ENCODE measurements at regions not wholly inside any gene's neighbourhood (a gene's known extent, or its start where the extent isn't known, plus 50 kb on each side); places are given as distances from the start of the nearest gene placed in this dataset.

DNA sequence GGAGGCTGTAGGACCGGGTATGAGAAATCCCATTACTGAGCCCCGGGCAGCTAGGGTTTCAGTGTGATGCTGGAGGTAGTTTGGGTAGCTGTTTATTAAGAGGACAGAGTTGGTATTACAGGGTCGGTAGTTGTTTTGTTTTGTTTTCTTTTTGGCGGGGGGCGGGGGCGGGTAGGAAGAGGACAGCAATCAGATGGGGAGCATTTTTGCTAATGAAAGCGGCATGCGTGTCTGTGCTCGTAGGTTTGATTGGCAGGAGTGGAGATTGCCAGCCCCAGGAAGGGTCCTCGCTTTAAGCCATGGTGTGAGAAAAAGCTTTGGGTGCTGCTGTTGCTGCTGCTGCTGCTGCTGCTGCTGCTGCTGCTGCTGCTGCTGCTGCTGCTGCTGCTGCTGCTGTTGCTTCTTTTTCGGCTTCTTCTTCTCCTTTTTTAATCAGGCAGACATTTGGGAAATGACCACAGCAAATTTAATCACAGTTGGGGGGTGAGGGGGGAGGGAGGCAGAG, 498.5 kb upstream of the ZFHX3 start:
- intact Hi-C loops (cut with DNase I) = no loop called here
- DNase-seq = no peak
- no peak for ATAC-seq (ENCODE audit: poor library complexity)

DNA sequence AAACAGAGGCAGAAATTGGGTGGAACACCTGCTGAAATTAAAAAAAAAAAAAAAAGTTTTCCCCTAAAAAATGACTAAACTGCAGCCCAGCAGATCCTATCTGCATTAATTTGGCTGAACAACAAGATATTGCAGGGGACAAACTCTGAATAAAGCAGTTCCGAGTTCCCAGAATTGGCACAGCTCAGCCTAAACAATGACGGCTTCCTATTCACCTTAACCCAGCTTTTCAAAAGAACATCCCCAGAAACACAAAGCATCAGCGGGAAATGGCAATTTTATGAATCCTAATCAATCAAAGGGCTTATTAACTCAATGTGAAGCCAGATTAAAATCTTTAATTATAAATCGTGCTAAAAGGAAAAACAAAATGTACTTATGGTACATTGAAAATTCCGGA, 497.8 kb upstream of the ZFHX3 start:
- DNase-seq = no peak
- no peak for ATAC-seq (ENCODE audit: poor library complexity)
- intact Hi-C loops (cut with DNase I) = no loop called here

DNA sequence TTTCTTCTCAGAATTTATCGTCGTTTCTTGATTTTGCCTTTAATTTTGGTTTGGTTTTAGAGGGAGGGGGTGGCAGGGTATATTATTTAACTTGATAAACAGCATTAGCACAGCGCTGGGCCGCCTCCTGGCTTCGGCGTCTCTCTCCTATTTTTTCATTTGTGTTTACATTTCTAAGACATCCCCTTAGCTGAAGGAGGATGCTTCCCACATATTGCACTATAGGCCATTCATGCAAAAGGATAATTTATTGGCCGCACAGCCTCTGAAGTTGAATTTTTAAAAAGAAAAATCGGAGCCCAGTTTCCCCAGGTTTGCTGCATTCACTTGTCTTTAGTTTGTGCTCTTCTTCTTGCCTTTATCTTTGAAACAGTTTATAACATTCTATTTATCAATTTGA, 497.4 kb upstream of the ZFHX3 start:
- intact Hi-C loops (cut with DNase I) = no loop called here
- no peak for DNase-seq
- ATAC-seq (ENCODE audit: poor library complexity) = no peak

DNA sequence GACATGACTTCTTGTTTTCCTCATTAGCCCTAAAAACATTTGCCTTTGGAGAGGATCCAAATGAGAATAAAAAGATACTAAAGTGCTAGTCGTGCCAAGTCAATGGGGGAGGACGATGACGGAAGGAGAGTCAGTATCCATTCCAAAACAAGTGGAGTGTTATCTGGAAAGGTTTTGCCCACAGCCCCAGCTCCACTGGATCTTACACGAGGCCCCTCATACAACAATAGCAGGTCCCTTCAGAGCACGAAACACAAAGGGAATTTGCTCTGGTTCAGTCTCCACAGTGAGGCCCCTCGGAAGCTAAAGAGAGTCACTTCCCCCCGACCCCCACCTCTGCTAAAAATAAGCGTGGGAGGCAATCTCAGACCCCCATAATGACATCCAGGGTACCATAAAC, 496.9 kb upstream of the ZFHX3 start:
- no peak for DNase-seq
- intact Hi-C loops (cut with DNase I) = no loop called here

DNA sequence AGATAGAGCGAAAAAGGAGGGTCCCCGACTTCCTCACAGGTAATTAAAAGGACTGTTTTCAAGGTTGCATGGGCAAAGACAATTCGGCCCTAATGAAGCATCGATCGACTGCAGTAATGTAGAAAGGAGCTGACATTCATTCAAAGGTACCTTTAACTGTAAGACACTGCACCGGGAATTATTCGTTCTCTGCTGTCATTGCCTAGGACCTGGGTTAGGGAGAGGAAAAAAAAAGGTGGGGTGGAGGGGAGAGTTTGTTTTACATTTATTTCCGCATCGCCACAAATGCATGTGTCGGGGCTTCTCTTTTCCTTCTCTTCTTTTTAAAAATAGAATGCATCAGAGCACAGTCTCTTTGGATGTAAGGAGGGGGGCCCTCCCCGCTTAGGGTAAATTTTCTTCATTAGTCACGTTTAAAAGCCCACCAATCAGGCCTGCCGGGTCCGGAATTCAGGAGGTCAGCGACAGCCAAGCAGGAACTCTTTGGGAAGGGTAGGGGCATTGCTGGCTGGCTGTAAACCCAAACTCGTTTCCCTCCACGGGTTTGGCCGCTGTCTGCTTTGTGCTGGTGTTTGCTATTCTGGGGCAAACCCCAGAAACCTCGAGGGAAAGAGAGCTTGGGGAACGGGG, 496.2 kb upstream of the ZFHX3 start:
- no peak for DNase-seq
- intact Hi-C loops (cut with DNase I) = no loop called here
- no peak for ATAC-seq (ENCODE audit: poor library complexity)

More for the DNA sequence above, 496.9 kb upstream of the ZFHX3 start:
- ATAC-seq (ENCODE audit: poor library complexity) = no peak

DNA sequence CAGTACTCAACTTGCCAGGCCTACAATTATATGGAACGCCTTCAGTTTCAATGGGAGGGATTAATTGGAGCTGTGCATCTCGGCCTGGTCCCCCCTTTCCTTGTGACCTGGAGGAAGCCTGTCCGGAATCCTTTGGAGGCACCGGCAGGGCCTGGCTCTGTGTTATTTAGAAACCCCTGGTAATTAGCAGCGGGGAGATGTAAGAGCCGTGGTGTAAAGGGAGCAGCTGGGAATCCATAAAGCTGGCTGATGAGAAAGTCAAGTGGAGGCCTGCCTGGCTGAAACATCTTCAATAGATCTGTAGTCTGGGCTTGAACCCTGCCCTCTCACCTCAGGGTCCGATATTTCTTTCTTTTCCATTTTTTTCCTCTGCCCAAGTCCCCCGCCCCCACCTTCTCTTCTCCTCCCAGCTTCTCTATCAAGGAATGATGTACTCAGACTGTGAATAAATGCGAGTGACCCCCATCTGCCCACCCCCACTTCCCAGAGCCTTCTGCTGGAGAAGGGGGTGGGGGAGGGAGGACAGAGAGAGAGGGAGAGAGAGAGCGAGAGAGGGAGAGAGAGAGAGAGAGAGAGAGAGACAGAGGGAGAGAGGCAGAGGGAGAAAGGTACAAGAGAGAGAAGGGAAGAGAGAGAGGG, 495.5 kb upstream of the ZFHX3 start:
- ATAC-seq (ENCODE audit: poor library complexity) = no peak
- no peak for DNase-seq
- intact Hi-C loops (cut with DNase I) = no loop called here

DNA sequence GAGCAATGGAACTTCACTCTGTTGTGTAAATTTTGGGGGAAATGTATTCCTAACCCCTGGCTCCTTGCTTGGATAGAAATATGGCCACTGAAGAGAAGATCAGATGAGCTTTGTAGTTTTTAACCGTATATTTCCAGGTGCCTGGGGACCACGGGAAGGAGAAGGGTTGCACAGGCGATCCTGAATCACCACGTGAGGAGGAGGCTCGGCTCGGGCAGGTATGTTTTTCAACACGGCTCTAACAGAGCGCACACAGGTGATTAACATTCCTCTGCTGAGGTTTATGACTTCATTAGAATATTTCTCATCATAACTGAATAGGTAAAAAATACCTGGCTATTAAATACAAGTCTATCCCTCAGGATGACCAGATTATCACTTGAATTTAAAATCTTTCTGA, 495.0 kb upstream of the ZFHX3 start:
- intact Hi-C loops (cut with DNase I) = no loop called here
- no peak for ATAC-seq (ENCODE audit: poor library complexity)
- no peak for DNase-seq

DNA sequence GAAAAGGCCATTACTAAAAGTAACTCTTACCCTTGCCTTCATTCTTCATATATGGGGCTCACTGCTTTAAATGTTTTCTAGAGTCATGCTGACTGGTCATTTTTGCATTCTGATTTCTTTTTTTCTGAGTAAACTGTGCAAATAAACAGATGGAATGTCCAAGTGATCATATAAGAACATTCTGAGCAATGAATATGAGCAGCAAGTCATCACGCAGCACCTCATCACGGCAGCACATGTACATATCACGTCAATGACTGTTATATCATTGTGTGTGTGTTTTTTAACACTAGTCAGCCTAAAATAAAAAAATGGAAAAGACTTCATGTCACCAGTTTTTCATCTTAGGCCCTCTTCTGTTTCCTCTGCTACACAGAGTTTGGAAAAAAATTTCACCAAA, 490.0 kb upstream of the ZFHX3 start:
- intact Hi-C loops (cut with DNase I) = no loop called here
- ATAC-seq (ENCODE audit: poor library complexity) = no peak
- no peak for DNase-seq

DNA sequence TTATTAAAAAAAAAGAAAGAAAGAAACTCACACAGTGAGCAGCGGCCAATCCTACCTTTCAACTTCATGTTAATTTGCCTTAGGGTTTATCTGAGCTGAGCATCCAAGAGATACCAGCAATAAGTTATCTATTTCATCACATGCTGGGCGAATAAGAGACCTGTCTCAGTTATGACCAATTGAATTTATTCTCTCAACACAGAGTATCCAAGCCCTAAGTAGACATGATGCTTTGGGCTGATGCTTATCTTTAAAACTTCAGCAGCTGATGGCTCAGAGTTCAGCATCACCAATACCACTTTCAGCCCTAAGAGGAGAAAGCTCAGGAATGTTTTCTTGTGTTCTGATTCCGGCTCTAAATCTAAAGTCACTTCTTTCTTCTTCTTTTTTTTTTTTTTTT, 489.0 kb upstream of the ZFHX3 start:
- DNase-seq (no peak), ATAC-seq (ENCODE audit: poor library complexity) (no peak)
- intact Hi-C loops (cut with DNase I) = no loop called here

DNA sequence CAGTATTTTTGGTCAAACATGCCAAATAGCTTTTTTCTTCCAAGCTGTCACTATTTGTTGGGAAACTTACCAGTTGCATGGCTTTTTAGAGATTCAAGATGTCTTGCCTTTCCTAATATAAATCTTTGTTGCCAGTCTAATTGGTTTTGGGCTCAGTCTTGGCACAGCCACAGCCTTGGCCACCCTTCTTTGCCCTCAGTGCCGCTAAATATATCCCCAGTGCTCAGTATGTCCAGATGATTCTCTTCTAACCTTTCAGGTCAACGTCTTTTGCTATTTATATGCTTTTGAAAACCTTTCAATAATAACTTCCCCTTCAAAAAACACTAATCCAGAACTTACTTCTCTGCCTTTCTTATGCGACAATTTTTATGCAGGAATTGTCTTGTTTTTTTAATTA, 483.1 kb upstream of the ZFHX3 start:
- DNase-seq = no peak
- ATAC-seq (ENCODE audit: poor library complexity) = peak; percentile 90
- intact Hi-C loops (cut with DNase I) = no loop called here

DNA sequence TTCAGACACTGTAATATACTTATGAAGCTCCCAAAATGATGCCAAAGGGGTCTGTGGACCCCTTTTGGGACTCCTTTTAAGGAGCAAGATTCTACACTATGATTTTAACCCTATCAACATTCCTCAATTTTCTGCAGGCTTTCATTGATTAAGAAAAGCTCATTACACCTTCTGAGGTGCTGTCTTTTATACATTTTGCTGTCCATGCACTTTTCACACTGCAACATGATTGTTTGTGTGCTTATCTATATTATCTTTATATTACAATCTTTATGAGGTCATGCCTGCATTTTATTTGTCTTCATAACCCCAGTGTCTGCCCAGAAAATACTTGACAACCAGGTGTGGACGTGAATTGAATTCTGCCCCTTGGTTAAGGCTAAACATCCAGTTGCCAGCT, 482.6 kb upstream of the ZFHX3 start:
- DNase-seq (no peak), ATAC-seq (ENCODE audit: poor library complexity) (no peak)
- intact Hi-C loops (cut with DNase I) = no loop called here

DNA sequence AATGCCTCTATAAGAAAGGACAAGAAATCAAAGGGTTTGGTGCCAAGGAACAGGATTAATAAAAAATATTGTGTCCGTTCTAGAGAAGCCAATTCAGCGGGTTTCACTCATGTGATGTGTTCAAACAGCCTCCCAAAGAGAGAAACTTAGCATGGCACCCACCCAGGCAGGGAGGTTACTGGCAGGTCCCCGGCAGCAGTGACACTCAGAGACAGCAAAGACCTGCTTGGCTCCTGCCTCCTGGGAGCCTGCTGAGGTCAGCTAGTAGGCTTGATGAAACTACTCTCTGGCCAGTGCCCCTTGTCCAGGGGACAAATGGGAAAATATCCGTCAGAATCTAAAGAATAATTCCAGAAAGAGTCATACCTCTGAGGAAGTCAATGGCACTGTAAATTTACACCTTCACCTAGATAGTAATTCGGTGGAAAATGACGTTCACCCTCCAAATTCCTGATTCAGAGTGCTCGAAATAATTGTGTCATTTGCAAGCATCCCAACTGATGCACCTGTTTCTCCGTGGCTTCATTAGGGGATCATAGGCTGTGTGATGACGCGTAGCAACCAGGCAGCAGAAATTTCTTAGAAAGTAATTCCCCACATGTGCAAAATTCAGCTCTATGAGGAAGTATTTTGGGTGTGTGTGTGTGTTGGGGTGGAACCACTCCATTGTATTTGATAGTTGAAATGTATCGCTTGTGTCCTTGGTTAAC, 481.5 kb upstream of the ZFHX3 start:
- ATAC-seq (ENCODE audit: poor library complexity) (no peak), DNase-seq (no peak)
- intact Hi-C loops (cut with DNase I) = no loop called here

DNA sequence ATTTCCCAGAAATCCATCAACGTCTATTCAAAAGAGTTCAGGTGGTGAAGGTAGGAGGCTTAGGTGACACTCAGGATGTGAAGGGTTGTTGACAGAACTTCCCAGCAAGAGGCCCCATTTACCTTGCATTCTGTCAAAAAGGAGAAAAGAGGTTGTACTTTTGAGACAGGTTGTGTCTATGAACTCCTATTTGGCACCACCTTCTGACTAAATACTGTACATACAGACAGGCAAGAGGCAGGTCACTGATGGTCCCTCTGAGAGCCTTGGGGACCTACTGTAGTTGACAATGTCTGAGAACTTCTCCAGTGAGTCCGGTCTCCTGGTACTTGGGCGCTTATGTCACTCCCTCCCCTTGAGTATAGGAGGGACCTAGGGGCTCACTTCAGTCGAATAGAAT, 479.3 kb upstream of the ZFHX3 start:
- no peak for ATAC-seq (ENCODE audit: poor library complexity)
- no peak for DNase-seq
- intact Hi-C loops (cut with DNase I) = no loop called here

DNA sequence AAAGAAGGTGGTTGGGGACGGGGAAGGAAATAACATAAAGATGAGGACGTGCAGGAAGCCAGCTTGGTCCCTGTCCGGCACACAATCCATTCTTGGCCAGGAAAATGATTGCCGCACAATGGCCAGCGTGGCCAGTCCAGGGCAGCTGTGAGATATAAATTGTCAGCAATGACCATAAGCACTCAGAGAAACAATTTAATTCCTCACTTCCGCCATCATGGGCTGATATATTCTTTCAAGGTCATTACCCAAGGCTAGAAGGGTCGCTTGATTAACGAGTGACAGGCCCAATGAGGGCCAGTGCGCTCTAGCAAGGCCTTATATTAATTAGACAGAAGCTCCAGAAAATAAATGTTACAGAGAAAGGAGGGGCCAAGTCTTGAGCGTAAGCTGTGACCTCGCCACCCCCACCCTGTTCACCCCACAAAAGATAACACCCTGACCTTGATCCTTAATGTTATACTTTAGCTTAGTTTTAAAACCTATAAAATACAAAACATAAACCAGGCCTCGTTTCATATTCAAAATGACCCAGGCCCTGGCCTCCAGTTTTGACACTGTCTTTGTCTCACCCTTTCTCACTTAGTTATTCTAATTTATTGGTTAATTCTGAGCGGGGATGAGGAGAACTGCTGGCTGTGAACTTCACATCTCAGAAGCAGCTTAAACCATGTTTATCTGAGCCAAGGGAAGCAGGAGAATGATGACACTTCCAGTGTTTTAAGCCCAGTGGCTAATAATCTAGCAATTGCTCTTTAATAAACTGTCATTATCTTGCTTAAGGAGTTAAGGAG, 478.3 kb upstream of the ZFHX3 start:
- intact Hi-C loops (cut with DNase I) = no loop called here
- ATAC-seq (ENCODE audit: poor library complexity) (no peak), DNase-seq (no peak)

DNA sequence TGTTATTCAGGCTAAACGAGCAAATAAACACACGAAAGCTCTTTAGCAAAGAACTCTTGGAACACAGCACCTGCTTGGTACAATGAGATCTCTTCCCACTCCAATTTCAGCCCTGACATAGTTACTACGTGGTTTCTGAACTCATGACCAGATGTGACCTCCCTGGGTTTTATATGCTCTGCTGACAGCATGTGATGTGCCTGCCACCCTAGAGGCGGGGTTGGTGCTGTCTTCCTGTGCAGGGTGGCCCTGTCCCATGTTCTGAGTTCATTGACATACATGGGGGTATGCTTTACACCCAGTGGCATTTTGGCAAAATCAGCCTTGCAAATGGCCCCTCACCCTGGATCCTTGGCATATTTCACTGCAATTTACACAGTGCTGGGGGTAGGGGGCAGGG, 475.3 kb upstream of the ZFHX3 start:
- intact Hi-C loops (cut with DNase I) = no loop called here
- no peak for ATAC-seq (ENCODE audit: poor library complexity)
- no peak for DNase-seq

DNA sequence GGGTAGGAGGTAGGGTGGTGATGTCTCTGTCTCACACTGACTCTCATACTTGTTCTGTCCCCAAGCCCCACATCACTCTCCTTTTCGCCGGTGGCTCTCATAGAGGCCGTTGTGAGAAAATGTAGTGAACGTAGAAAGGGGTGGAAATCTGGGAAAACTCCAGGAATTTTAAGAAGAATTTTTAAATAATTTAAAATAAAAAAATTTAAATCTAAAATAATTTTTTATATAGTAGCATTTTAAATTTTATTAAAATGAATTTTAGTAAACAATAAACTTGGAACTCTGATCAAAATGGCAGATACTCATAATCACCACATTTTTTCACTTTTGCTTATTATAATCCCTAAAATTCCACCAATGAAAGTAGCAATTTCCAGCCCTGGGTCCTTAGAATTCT, 473.6 kb upstream of the ZFHX3 start:
- DNase-seq (no peak), ATAC-seq (ENCODE audit: poor library complexity) (no peak)
- intact Hi-C loops (cut with DNase I) = no loop called here

DNA sequence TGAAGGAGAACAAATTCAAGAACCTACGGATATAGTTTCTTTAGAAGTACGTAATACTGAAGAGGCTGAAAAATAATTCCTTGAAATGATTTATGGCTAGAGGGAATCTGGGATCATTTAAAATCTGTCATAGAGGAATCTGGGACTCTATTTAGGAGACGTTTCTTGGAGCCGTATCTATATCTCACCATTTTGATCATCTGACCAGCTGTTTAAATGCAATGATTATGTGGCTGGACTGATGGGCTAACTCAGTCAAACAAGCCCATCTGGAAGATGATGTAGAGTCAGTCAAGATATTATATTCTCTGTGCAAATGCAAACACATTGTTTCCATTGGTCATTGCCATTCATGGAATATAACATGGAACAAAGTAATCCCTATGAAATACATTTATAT, 467.7 kb upstream of the ZFHX3 start:
- intact Hi-C loops (cut with DNase I) = no loop called here
- DNase-seq (no peak), ATAC-seq (ENCODE audit: poor library complexity) (no peak)

DNA sequence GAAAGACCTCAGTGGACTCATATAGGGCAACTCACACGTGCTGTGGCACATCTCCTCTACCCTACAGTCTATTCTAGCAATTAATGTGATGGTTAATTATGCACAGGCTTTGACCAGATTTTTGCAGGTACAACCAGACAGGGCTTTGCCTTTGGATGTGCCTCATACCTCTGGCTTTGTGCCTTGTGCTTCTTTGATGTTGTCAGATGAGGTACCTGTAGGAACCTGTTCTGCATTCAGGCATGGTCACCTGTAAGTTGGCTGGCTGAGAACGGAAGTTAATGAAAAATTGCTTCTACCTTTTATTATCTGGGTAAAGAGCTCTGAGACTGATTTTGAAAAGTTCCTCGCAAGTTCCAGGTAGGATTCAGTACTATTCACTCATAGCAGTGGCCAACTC, 462.9 kb upstream of the ZFHX3 start:
- DNase-seq = no peak
- ATAC-seq (ENCODE audit: poor library complexity) = no peak
- intact Hi-C loops (cut with DNase I) = no loop called here

DNA sequence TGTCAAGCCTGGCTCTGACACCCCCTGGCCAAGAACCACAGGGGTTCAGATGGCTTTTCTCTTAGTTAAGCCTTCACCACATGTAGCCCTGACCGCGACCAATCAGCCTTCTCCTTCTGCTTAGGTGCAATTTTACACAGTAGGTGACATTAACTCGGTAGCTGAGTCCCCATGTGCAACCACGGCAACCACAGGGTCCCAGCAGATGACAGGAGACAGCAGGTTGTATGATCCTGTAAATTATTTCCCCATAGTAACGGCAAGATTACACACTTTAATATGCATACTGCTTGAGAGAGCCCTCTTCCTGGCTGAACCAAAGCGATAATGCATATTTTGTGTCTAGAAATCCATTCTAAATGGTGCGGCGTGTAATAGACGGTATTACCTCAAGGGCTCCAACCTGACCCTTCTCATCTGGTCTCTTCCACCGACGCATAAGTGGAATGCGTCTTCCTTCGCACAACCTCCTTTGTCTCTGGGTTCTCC, 458.7 kb upstream of the ZFHX3 start:
- intact Hi-C loops (cut with DNase I) = no loop called here
- DNase-seq = no peak
- ATAC-seq (ENCODE audit: poor library complexity) = no peak

Data from Right ventricle myocardium superior (tissue), 1 donor.